GM18505 (cell line): ENCODE measurements at regions not wholly inside any gene's neighbourhood (a gene's known extent, or its start where the extent isn't known, plus 50 kb on each side); places are given as distances from the start of the nearest gene placed in this dataset.
"Not testable (repeated sequence)": the region's sequence is repeated elsewhere in the genome, so short reads cannot be mapped to it uniquely, and the experiment has no call there.

Experiments used
- ATAC-seq: cut with Tn5 transposase; IDR thresholded peaks from one replicate; pipeline ENCODE4 v1.9.1; 2021; ENCODE audit not compliant: unreplicated experiment
- POLR2A ChIP-seq: IDR thresholded peaks from 4 replicates; pipeline ENCODE4 v1.6.1; 2011; ENCODE audit warnings: borderline replicate concordance; ENCODE audit not compliant: insufficient read depth, insufficient read length; ENCODE audit errors: extremely low read depth

GRCh38 chr6:74346936-74347535 is 651.0 kb downstream of the CD109 start:
- no peak for TF ChIP-seq POLR2A
- ATAC-seq = no peak

GRCh38 chr6:74343804-74344203 is 647.8 kb downstream of the CD109 start:
- TF ChIP-seq POLR2A = no peak
- ATAC-seq = no peak

- ATAC-seq = not testable (repeated sequence)
Measured at GRCh38 chr6:74343321-74343720, 647.3 kb downstream of the CD109 start.

GRCh38 chr6:74334722-74335121 is 638.7 kb downstream of the CD109 start:
- ATAC-seq = no peak
- no peak for TF ChIP-seq POLR2A

- no peak for TF ChIP-seq POLR2A
- no peak for ATAC-seq
Measured at GRCh38 chr6:74333406-74333805, 637.4 kb downstream of the CD109 start.

GRCh38 chr6:74320715-74321114 is 624.7 kb downstream of the CD109 start:
- TF ChIP-seq POLR2A = no peak
- ATAC-seq = no peak

GRCh38 chr6:74320074-74320473 is 624.1 kb downstream of the CD109 start:
- ATAC-seq = no peak
- TF ChIP-seq POLR2A = no peak

GRCh38 chr6:74319292-74319691 is 623.3 kb downstream of the CD109 start:
- ATAC-seq = no peak
- no peak for TF ChIP-seq POLR2A

- ATAC-seq = no peak
Measured at GRCh38 chr6:74318738-74319137, 622.7 kb downstream of the CD109 start.

GRCh38 chr6:74312081-74312480 is 616.1 kb downstream of the CD109 start:
- ATAC-seq = no peak
- no peak for TF ChIP-seq POLR2A

More at GRCh38 chr6:74318738-74319137, 622.7 kb downstream of the CD109 start:
- no peak for TF ChIP-seq POLR2A

GRCh38 chr6:74311431-74311830 is 615.4 kb downstream of the CD109 start:
- no peak for TF ChIP-seq POLR2A
- no peak for ATAC-seq

- TF ChIP-seq POLR2A = no peak
- no peak for ATAC-seq
Measured at GRCh38 chr6:74289884-74290283, 593.9 kb downstream of the CD109 start.

GRCh38 chr6:74287932-74288331 is 591.9 kb downstream of the CD109 start:
- TF ChIP-seq POLR2A = no peak

GRCh38 chr6:74287441-74287840 is 591.4 kb downstream of the CD109 start:
- no peak for TF ChIP-seq POLR2A
- no peak for ATAC-seq

More at GRCh38 chr6:74287932-74288331, 591.9 kb downstream of the CD109 start:
- no peak for ATAC-seq

GRCh38 chr6:74284284-74284683 is 588.3 kb downstream of the CD109 start:
- TF ChIP-seq POLR2A = no peak
- no peak for ATAC-seq
